ENCODE measurements at regions not wholly inside any gene's neighbourhood (a gene's known extent, or its start where the extent isn't known, plus 50 kb on each side); places are given as distances from the start of the nearest gene placed in this dataset.

DNA sequence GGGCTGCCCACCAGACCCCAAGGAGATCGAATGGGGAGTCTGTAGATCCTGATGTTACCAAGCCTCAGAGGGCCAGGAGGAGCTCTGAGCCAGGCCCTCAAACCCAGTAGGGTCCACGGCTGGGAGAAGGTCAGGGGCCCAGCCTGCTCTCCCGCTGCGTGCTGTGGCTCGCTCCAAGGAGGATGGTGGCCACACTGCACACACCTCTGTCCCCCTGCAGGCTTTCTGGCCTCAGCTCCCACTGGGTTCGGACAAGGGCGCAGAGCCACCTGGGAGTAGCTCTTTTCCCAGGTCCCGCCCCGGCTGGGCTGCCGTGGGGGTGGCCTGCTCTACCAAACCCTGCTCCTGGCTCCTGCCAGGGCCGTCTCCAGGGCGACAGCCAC is 175.8 kb downstream of the ZNF248 start:
- Histone ChIP-seq H3K27me3 (ENCODE audit: insufficient read depth in 3 of 3, low read length in 2 of 3) (peaks cover 0 to 2% (median 0%) of the 10 kb centered on the region in 3 donors), H3K36me3 (ENCODE audit: insufficient read depth in 1 of 2, low read depth in 1 of 2) (no peaks in the 10 kb centered on the region), H3K4me3 (no peak overlapping the region), H3K4me1 (no peaks in the 10 kb centered on the region), H3K27ac (no peak overlapping the region), H3K9me3 (no peaks in the 10 kb centered on the region)
- DNase-seq (no peak), ATAC-seq (no peak)
- TF ChIP-seq, protein P1, sequence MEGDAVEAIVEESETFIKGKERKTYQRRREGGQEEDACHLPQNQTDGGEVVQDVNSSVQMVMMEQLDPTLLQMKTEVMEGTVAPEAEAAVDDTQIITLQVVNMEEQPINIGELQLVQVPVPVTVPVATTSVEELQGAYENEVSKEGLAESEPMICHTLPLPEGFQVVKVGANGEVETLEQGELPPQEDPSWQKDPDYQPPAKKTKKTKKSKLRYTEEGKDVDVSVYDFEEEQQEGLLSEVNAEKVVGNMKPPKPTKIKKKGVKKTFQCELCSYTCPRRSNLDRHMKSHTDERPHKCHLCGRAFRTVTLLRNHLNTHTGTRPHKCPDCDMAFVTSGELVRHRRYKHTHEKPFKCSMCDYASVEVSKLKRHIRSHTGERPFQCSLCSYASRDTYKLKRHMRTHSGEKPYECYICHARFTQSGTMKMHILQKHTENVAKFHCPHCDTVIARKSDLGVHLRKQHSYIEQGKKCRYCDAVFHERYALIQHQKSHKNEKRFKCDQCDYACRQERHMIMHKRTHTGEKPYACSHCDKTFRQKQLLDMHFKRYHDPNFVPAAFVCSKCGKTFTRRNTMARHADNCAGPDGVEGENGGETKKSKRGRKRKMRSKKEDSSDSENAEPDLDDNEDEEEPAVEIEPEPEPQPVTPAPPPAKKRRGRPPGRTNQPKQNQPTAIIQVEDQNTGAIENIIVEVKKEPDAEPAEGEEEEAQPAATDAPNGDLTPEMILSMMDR (IDR thresholded peaks at IDR 0.05): no peak
- intact Hi-C loops (cut with DNase I): no loop called here
- WGBS, 3 donors: 68 to 85% (median 78%) methylated on average over 12 of the region's 12 CpGs

DNA sequence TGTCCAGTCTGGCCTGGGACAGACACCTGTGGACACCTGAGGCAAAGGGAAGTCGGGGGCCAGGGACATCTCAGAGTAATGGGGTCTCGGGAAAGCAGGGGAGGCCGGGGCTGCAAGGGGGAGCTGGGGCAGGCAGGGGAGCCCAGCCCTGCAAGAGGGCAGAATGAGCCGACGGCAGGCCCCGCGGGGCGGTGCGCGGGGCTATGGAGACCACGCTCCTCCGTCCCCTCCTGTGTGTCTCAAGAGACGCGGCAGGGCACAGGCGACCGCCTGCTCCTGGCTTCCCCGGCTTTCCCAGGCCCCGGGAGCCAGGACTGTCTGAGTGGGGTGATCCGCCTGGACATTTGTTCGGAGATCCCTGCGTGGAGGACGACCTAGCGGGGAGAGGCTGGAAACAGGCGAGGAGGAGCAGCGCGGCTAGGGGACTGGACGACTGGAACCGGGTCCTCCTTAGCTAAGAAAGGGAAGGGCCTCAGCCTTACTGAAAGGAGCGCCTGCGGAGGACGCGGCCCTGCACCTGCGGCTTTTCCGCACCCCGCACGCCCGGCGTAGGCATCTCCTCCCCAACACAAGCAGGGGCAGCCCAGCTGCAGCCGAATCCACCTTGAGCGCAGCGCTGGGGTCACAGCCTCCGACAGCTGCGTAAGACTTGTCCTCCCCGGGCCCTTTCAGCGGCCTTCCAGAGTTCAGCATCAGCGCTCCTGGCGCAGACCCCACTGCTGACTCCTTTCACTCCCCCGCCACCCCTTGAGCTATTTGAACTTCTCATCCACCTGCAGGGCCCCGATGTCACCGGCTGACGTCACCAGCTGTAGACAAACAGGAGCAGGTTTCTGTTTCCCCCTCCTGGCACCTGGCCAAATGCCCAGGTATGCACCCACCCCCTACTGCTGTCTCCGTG is 176.4 kb downstream of the ZNF248 start:
- ATAC-seq (no peak), DNase-seq (no peak)
- WGBS, 3 donors: 83 to 87% (median 84%) methylated on average over 50 to 52 of the region's 52 CpGs
- H3K4me3 ChIP-seq: no peak overlapping the region
- no peaks in the 10 kb centered on the region for H3K36me3 ChIP-seq (ENCODE audit: insufficient read depth in 1 of 2, low read depth in 1 of 2)
- TF ChIP-seq, protein P1 (IDR thresholded peaks at IDR 0.05): no peak
- H3K4me1 ChIP-seq: no peaks in the 10 kb centered on the region
- H3K27ac ChIP-seq: no peak overlapping the region
- H3K27me3 ChIP-seq (ENCODE audit: insufficient read depth in 3 of 3, low read length in 2 of 3): peaks cover 0 to 2% (median 0%) of the 10 kb centered on the region in 3 donors
- no peaks in the 10 kb centered on the region for H3K9me3 ChIP-seq
- intact Hi-C loops (cut with DNase I): no loop called here

DNA sequence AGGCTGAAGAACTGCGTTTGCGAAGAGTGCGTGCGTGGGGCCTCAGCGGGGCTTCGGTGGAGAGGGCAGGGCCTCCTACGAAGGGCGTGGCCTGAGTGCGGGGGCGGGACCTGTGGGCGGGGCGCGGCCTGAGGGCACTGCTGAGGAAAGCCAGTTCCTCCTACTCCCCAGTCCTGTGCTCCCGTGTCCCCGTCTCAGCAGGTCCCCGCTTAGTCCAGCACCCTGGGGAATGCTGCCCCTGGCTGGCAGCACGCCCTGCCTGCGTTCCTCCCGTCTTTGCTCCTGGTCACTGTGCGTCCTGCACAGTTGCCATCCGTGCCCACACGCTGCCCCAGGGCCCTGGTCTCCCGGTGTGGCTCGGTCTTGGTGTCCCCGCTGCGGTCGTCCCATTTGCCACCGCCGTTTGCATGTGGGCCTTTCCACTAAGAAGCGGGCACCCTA is 177.1 kb downstream of the ZNF248 start:
- no peak for ATAC-seq
- Histone ChIP-seq H3K27me3 (ENCODE audit: insufficient read depth in 3 of 3, low read length in 2 of 3) (peaks cover 0 to 2% (median 0%) of the 10 kb centered on the region in 3 donors), H3K36me3 (ENCODE audit: insufficient read depth in 1 of 2, low read depth in 1 of 2) (no peaks in the 10 kb centered on the region), H3K4me1 (no peaks in the 10 kb centered on the region), H3K4me3 (no peak overlapping the region), H3K9me3 (no peaks in the 10 kb centered on the region), H3K27ac (no peak overlapping the region)
- 88 to 92% (median 89%) methylated on average over 30 of the region's 30 CpGs for WGBS, 3 donors
- no peak for DNase-seq
- intact Hi-C loops (cut with DNase I): no loop called here
- TF ChIP-seq, protein P1 (IDR thresholded peaks at IDR 0.05): no peak

DNA sequence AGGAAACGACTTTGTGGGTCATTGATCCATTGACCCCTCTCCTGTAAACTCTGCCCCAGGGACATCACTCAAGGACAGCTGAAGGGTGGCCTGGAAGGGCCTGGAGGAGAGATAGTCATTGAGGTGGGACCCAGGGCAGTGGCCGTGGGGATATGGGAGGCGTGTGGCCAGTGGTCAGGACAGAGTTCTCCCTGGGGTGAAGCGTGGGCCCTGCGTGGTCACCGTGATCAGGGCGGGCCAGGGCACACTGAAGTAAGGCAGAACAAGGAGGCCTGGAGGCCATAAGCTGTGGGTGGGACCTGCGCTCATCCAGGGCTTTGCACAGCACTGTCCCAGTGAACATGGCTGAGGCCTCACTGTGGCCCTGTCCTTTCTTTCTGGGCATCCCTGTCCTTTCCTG is 177.9 kb downstream of the ZNF248 start:
- DNase-seq (no peak), ATAC-seq (no peak)
- Histone ChIP-seq H3K27ac (no peak overlapping the region), H3K4me3 (no peak overlapping the region), H3K9me3 (no peaks in the 10 kb centered on the region), H3K4me1 (no peaks in the 10 kb centered on the region), H3K27me3 (ENCODE audit: insufficient read depth in 3 of 3, low read length in 2 of 3) (peaks cover 0 to 2% (median 0%) of the 10 kb centered on the region in 3 donors), H3K36me3 (ENCODE audit: insufficient read depth in 1 of 2, low read depth in 1 of 2) (no peaks in the 10 kb centered on the region)
- intact Hi-C loops (cut with DNase I): no loop called here
- TF ChIP-seq, protein P1 (IDR thresholded peaks at IDR 0.05): no peak
- 86 to 92% (median 91%) methylated on average over 8 of the region's 8 CpGs for WGBS, 3 donors
